Liver (tissue), 3 donors: ENCODE measurements at regions not wholly inside any gene's neighbourhood (a gene's known extent, or its start where the extent isn't known, plus 50 kb on each side); places are given as distances from the start of the nearest gene placed in this dataset.

Experiments
- RAD21 ChIP-seq, 2 donors: IDR thresholded peaks; 2 replicates each; pipeline ENCODE4 v1.6.1; 2016; ENCODE audit warnings: antibody characterized with exemption in 2 of 2, mild to moderate bottlenecking in 2 of 2
- TAF1 ChIP-seq: conservative IDR thresholded peaks from 2 replicates; pipeline ENCODE4 v1.6.1; 2016; ENCODE audit warnings: antibody characterized with exemption, mild to moderate bottlenecking
- TF ChIP-seq, protein P1 (sequence below): fragments of 150-350 bp; IDR thresholded peaks from 2 replicates; pipeline ENCODE4 v1.5.1; 2017; ENCODE audit warnings: improper control_type of control experiment, low read depth, low read length; ENCODE audit not compliant: missing input control
- donor health status: healthy.
- donor health status: healthy.

DNA sequence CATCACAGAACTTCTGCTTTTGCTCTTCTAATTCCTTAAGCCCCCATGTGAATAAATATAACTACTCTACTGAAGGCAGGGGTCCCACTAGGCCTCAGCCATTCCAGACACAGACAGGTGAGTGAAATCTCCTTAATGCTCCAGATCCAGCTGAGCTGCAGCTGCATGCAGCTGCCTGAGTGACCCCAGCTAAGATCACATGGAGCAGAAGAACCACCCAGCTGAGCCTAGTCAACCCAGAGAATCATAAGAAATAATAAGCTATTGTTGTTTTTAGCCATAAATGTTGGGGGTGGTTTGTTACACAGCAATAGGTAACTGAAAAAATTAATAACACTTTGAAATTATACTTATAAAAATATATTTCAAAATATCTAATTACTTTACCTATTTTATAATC lies 220.3 kb downstream of the SIPA1L2 start:
- TF ChIP-seq, protein P1, sequence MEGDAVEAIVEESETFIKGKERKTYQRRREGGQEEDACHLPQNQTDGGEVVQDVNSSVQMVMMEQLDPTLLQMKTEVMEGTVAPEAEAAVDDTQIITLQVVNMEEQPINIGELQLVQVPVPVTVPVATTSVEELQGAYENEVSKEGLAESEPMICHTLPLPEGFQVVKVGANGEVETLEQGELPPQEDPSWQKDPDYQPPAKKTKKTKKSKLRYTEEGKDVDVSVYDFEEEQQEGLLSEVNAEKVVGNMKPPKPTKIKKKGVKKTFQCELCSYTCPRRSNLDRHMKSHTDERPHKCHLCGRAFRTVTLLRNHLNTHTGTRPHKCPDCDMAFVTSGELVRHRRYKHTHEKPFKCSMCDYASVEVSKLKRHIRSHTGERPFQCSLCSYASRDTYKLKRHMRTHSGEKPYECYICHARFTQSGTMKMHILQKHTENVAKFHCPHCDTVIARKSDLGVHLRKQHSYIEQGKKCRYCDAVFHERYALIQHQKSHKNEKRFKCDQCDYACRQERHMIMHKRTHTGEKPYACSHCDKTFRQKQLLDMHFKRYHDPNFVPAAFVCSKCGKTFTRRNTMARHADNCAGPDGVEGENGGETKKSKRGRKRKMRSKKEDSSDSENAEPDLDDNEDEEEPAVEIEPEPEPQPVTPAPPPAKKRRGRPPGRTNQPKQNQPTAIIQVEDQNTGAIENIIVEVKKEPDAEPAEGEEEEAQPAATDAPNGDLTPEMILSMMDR, result no peak
- no peak for TF ChIP-seq TAF1
- no peak for TF ChIP-seq RAD21 (IDR thresholded peaks at IDR 0.05)
